ENCODE measurements at regions not wholly inside any gene's neighbourhood (a gene's known extent, or its start where the extent isn't known, plus 50 kb on each side); places are given as distances from the start of the nearest gene placed in this dataset.

DNA sequence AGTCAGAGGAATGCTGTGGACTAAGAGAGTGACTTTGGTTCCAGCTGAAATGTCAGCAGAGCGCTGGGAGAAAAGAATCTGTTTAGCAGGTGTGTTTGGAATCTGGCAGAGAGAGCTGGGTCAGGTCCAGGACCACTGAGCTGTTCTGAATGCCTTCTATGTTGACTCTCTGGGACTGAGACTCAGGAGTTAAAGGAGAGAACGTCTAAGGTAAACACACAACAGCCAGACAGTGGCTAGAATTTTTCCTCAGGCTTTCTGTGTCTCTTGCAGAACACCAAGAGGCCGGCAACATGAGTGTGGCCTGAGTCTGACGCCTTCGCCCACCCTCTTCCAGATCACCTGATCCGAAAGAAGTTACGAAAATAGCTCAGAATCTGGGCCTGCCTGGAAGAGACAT lies 107.2 kb upstream of the ZNF462 start:
- no peaks in the 10 kb centered on the region for H3K36me3 ChIP-seq (ENCODE audit: control insufficient read depth, insufficient read depth, low read length)
- no peaks in the 10 kb centered on the region for H3K27me3 Mint-ChIP-seq
- H3K36me3 Mint-ChIP-seq, result no peaks in the 10 kb centered on the region
- no peak overlapping the region for H3K4me3 Mint-ChIP-seq
- DNase-seq (no peak), ATAC-seq (ENCODE audit: low read depth in 2 of 2) (no peak)
- no peaks in the 10 kb centered on the region for H3K4me1 ChIP-seq (ENCODE audit: control insufficient read depth, insufficient read depth, low read length, poor library complexity, severe bottlenecking)
- H3K4me1 Mint-ChIP-seq, result no peaks in the 10 kb centered on the region
- no peak overlapping the region for H3K27ac Mint-ChIP-seq
- H3K4me3 ChIP-seq (ENCODE audit: low read depth, low read length), result no peak overlapping the region
- peaks cover 0 to 5% (median 2%) of the 10 kb centered on the region in 7 donors for H3K9me3 Mint-ChIP-seq
- no peaks in the 10 kb centered on the region for H3K27me3 ChIP-seq (ENCODE audit: control insufficient read depth, insufficient read depth, low read length)
- no peak overlapping the region for H3K27ac ChIP-seq (ENCODE audit: insufficient read depth, low read length, poor library complexity, severe bottlenecking)
- H3K9me3 ChIP-seq (ENCODE audit: control insufficient read depth in 2 of 2, low read length in 2 of 2), result no peaks in the 10 kb centered on the region

DNA sequence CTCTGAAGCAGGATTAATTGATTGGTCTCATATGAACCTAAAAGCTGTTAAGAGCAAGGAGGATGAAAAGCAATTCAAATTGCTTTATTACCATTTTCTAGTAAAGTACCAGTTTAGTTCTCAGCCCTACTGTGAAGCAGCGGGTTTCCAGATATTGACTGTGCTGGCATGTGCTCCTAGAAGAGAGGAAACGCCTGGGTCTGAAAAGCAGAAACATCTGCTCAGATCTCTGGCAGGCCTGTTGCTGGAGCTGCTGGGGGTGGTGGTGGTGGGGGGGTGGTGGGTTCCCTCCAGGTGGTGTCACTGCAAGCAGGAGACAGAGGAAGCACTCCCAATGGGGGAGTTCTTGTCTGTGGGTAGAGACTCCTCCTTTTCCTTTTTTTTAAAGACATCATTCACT lies 105.5 kb upstream of the ZNF462 start:
- Histone ChIP-seq H3K27ac (ENCODE audit: insufficient read depth, low read length, poor library complexity, severe bottlenecking) (no peak overlapping the region), H3K4me1 (ENCODE audit: control insufficient read depth, insufficient read depth, low read length, poor library complexity, severe bottlenecking) (no peaks in the 10 kb centered on the region), H3K27me3 (ENCODE audit: control insufficient read depth, insufficient read depth, low read length) (no peaks in the 10 kb centered on the region), H3K36me3 (ENCODE audit: control insufficient read depth, insufficient read depth, low read length) (no peaks in the 10 kb centered on the region), H3K4me3 (ENCODE audit: low read depth, low read length) (no peak overlapping the region), H3K9me3 (ENCODE audit: control insufficient read depth in 2 of 2, low read length in 2 of 2) (no peaks in the 10 kb centered on the region)
- no peak overlapping the region for H3K27ac Mint-ChIP-seq
- no peaks in the 10 kb centered on the region for H3K36me3 Mint-ChIP-seq
- peaks cover 0 to 6% (median 0%) of the 10 kb centered on the region in 7 donors for H3K9me3 Mint-ChIP-seq
- ATAC-seq (ENCODE audit: low read depth in 2 of 2) (no peak), DNase-seq (no peak)
- no peaks in the 10 kb centered on the region for H3K27me3 Mint-ChIP-seq
- no peaks in the 10 kb centered on the region for H3K4me1 Mint-ChIP-seq
- no peak overlapping the region for H3K4me3 Mint-ChIP-seq

DNA sequence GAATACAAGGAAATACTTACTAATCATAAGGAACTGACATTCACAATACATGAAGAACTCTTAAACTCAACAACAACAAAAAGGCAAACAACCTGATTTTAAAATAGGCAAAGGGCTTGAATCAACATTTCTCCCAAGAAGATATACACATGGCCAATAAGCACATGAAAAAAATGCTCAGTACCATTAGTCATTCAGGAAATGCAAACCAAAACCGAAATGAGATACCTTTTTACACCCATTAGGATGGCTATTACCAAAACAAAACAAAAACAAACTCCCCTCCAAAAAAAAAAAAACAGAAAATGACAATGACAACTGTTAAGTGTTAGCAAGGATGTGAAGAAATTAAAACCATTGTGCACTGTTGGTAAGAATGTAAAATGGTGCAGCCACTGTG lies 104.1 kb upstream of the ZNF462 start:
- no peak overlapping the region for H3K4me3 ChIP-seq (ENCODE audit: low read depth, low read length)
- no peak overlapping the region for H3K4me3 Mint-ChIP-seq
- DNase-seq (no peak), ATAC-seq (ENCODE audit: low read depth in 2 of 2) (no peak)
- H3K9me3 ChIP-seq (ENCODE audit: control insufficient read depth in 2 of 2, low read length in 2 of 2), result no peaks in the 10 kb centered on the region
- no peak overlapping the region for H3K27ac Mint-ChIP-seq
- H3K4me1 ChIP-seq (ENCODE audit: control insufficient read depth, insufficient read depth, low read length, poor library complexity, severe bottlenecking), result no peaks in the 10 kb centered on the region
- H3K4me1 Mint-ChIP-seq, result no peaks in the 10 kb centered on the region
- peaks cover 0 to 9% (median 3%) of the 10 kb centered on the region in 7 donors for H3K9me3 Mint-ChIP-seq
- no peaks in the 10 kb centered on the region for H3K36me3 Mint-ChIP-seq
- no peak overlapping the region for H3K27ac ChIP-seq (ENCODE audit: insufficient read depth, low read length, poor library complexity, severe bottlenecking)
- no peaks in the 10 kb centered on the region for H3K27me3 Mint-ChIP-seq
- no peaks in the 10 kb centered on the region for H3K36me3 ChIP-seq (ENCODE audit: control insufficient read depth, insufficient read depth, low read length)
- H3K27me3 ChIP-seq (ENCODE audit: control insufficient read depth, insufficient read depth, low read length), result no peaks in the 10 kb centered on the region

DNA sequence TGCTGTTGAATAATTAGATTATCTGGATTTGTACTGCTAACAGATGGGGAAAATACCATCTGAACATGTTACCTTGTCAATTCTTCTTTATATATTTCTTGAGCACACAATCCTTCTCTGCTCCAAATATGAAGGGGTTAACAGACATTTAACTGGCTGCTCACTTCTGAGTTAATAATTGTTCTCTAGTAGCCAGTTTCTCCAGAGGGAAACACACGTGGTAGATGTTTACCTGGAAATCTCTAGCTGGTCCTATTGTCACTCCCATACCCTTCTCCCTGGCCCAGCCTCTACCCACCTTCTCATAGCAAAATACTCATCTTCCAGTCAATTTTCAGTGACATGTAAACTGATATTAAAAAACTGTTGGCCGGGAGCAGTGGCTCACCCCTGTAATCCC lies 101.5 kb upstream of the ZNF462 start:
- peak overlapping the region in 1 of 3 donors; percentile 77 for H3K27ac Mint-ChIP-seq
- ATAC-seq (ENCODE audit: low read depth in 2 of 2) (no peak), DNase-seq (no peak)
- no peaks in the 10 kb centered on the region for H3K36me3 ChIP-seq (ENCODE audit: control insufficient read depth, insufficient read depth, low read length)
- H3K4me3 Mint-ChIP-seq, result no peak overlapping the region
- no peaks in the 10 kb centered on the region for H3K4me1 Mint-ChIP-seq
- H3K27ac ChIP-seq (ENCODE audit: insufficient read depth, low read length, poor library complexity, severe bottlenecking), result no peak overlapping the region
- H3K9me3 Mint-ChIP-seq, result peaks cover 0 to 8% (median 2%) of the 10 kb centered on the region in 7 donors
- no peaks in the 10 kb centered on the region for H3K9me3 ChIP-seq (ENCODE audit: control insufficient read depth in 2 of 2, low read length in 2 of 2)
- H3K4me1 ChIP-seq (ENCODE audit: control insufficient read depth, insufficient read depth, low read length, poor library complexity, severe bottlenecking), result no peaks in the 10 kb centered on the region
- no peaks in the 10 kb centered on the region for H3K36me3 Mint-ChIP-seq
- H3K27me3 Mint-ChIP-seq, result no peaks in the 10 kb centered on the region
- no peak overlapping the region for H3K4me3 ChIP-seq (ENCODE audit: low read depth, low read length)
- no peaks in the 10 kb centered on the region for H3K27me3 ChIP-seq (ENCODE audit: control insufficient read depth, insufficient read depth, low read length)

DNA sequence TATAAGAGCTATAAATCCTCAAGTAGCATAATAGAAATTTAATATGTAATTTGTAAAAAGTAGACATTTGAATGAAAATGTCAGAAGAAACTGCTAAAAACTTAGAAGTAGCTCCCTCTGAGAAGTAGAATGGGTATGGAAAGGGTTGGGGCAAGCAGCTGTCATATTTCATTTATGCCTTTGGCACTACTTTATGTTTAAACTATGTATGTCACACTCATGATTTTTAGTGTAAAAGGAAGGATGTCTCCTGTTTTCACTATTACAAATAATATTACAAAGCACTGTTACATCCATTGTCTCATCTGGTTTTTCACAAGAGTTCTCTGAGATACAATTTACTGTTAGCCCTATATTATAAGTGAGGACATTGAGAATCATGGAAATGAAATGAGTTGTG lies 96.3 kb upstream of the ZNF462 start:
- Histone ChIP-seq H3K4me1 (ENCODE audit: control insufficient read depth, insufficient read depth, low read length, poor library complexity, severe bottlenecking) (no peaks in the 10 kb centered on the region), H3K9me3 (ENCODE audit: control insufficient read depth in 2 of 2, low read length in 2 of 2) (no peaks in the 10 kb centered on the region)
- ATAC-seq (ENCODE audit: low read depth in 2 of 2), result no peak

DNA sequence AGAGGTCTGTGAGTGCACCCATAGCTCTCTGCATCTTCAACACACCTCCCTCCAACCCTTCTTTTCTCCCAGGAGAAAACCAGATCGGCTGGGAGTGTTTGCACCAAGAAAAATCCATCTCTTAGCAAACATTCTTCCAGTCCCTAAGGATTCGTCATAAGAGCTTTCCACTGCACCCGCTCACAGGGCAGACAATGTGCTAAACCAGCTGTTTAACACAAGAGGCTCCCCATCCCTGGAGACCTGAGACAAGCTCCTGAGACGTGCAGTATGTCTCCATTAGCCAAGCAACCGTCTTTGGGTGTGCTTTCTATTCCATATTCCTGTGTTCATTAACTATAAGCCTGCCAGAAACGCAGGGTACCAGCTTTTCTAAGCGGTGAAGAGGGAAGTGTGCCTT lies 93.6 kb upstream of the ZNF462 start:
- ATAC-seq (ENCODE audit: low read depth in 2 of 2) (no peak), DNase-seq (no peak)
- H3K27ac Mint-ChIP-seq, result no peak overlapping the region
- no peaks in the 10 kb centered on the region for H3K4me1 ChIP-seq (ENCODE audit: control insufficient read depth, insufficient read depth, low read length, poor library complexity, severe bottlenecking)
- no peaks in the 10 kb centered on the region for H3K4me1 Mint-ChIP-seq
- no peak overlapping the region for H3K4me3 Mint-ChIP-seq
- no peaks in the 10 kb centered on the region for H3K36me3 Mint-ChIP-seq
- H3K4me3 ChIP-seq (ENCODE audit: low read depth, low read length), result no peak overlapping the region
- H3K27me3 Mint-ChIP-seq, result no peaks in the 10 kb centered on the region
- H3K9me3 Mint-ChIP-seq, result peaks cover 0 to 9% (median 2%) of the 10 kb centered on the region in 7 donors
- H3K9me3 ChIP-seq (ENCODE audit: control insufficient read depth in 2 of 2, low read length in 2 of 2), result no peaks in the 10 kb centered on the region
- no peaks in the 10 kb centered on the region for H3K27me3 ChIP-seq (ENCODE audit: control insufficient read depth, insufficient read depth, low read length)
- no peaks in the 10 kb centered on the region for H3K36me3 ChIP-seq (ENCODE audit: control insufficient read depth, insufficient read depth, low read length)
- H3K27ac ChIP-seq (ENCODE audit: insufficient read depth, low read length, poor library complexity, severe bottlenecking), result no peak overlapping the region

More for the DNA sequence above, 96.3 kb upstream of the ZNF462 start:
- H3K4me3 ChIP-seq (ENCODE audit: low read depth, low read length), result no peak overlapping the region
- Mint-ChIP-seq H3K9me3 (peaks cover 0 to 8% (median 3%) of the 10 kb centered on the region in 7 donors), H3K27ac (no peak overlapping the region), H3K36me3 (no peaks in the 10 kb centered on the region), H3K4me1 (no peaks in the 10 kb centered on the region), H3K4me3 (no peak overlapping the region), H3K27me3 (no peaks in the 10 kb centered on the region)
- no peak overlapping the region for H3K27ac ChIP-seq (ENCODE audit: insufficient read depth, low read length, poor library complexity, severe bottlenecking)
- H3K27me3 ChIP-seq (ENCODE audit: control insufficient read depth, insufficient read depth, low read length), result no peaks in the 10 kb centered on the region
- H3K36me3 ChIP-seq (ENCODE audit: control insufficient read depth, insufficient read depth, low read length), result no peaks in the 10 kb centered on the region
- DNase-seq, result no peak

DNA sequence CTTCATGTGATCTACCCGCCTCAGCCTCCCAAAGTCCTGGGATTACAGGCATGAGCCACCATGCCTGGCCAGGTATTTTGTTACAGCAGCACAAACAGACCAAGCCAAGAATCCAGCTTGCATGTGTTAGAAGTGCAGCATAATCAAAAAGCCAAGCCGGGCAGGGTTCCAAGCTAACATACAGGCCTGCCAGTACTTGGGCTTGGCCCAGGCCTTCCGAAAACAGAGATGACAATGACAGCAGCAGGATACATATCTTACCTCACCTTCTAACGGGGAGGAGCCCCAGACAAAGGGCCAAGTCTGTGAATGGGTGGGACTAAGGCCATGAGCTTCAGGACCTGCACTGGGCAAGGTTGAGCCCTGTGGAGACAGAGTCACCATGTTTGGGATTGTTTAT lies 91.4 kb upstream of the ZNF462 start:
- H3K27ac Mint-ChIP-seq, result no peak overlapping the region
- no peaks in the 10 kb centered on the region for H3K4me1 ChIP-seq (ENCODE audit: control insufficient read depth, insufficient read depth, low read length, poor library complexity, severe bottlenecking)
- no peak overlapping the region for H3K27ac ChIP-seq (ENCODE audit: insufficient read depth, low read length, poor library complexity, severe bottlenecking)
- H3K4me3 Mint-ChIP-seq, result no peak overlapping the region
- H3K27me3 ChIP-seq (ENCODE audit: control insufficient read depth, insufficient read depth, low read length), result no peaks in the 10 kb centered on the region
- no peaks in the 10 kb centered on the region for H3K36me3 ChIP-seq (ENCODE audit: control insufficient read depth, insufficient read depth, low read length)
- no peaks in the 10 kb centered on the region for H3K36me3 Mint-ChIP-seq
- H3K27me3 Mint-ChIP-seq, result no peaks in the 10 kb centered on the region
- H3K4me1 Mint-ChIP-seq, result no peaks in the 10 kb centered on the region
- H3K9me3 Mint-ChIP-seq, result peaks cover 0 to 9% (median 0%) of the 10 kb centered on the region in 7 donors
- ATAC-seq (ENCODE audit: low read depth in 2 of 2), result no peak
- DNase-seq, result no peak
- H3K9me3 ChIP-seq (ENCODE audit: control insufficient read depth in 2 of 2, low read length in 2 of 2), result no peaks in the 10 kb centered on the region
- H3K4me3 ChIP-seq (ENCODE audit: low read depth, low read length), result no peak overlapping the region

DNA sequence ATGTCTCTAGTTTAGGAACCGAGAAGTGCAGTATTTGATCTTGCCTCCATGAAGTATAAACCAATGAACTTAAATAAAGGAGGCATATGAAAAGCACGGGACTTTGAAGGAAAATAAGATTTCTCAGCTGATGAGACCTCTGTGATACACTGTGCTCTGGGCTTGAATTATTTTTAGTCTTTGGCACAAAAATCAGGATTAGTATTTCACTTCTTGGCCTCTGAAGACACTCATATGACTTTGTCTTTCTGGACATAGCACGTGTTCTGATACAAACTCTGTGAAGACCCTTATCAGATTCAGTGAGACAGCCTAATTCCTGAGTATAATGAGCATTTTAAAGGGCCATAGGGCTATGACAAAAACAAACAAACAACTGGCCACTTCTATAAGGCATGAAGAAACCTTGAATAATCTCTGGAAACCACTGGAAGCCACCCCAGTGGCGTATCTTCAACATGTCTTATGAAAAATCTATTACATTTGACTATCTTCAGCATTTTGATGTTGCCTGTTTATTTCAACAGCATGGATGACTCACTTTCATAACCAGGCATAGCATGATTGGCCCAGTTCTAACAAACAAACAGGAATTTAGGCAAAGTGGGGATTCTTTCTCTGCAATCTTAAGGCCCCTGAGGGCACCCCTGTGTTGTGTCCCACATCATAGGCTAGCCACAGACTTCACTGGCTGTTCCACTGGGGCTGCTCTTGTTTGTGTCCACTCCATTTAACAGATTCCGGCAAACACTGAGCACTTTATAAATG lies 90.3 kb upstream of the ZNF462 start:
- Histone ChIP-seq H3K4me1 (ENCODE audit: control insufficient read depth, insufficient read depth, low read length, poor library complexity, severe bottlenecking) (no peaks in the 10 kb centered on the region), H3K4me3 (ENCODE audit: low read depth, low read length) (no peak overlapping the region), H3K27me3 (ENCODE audit: control insufficient read depth, insufficient read depth, low read length) (no peaks in the 10 kb centered on the region), H3K27ac (ENCODE audit: insufficient read depth, low read length, poor library complexity, severe bottlenecking) (no peak overlapping the region), H3K36me3 (ENCODE audit: control insufficient read depth, insufficient read depth, low read length) (no peaks in the 10 kb centered on the region), H3K9me3 (ENCODE audit: control insufficient read depth in 2 of 2, low read length in 2 of 2) (no peaks in the 10 kb centered on the region)
- peaks cover 4% of the 10 kb centered on the region for H3K27me3 Mint-ChIP-seq
- H3K27ac Mint-ChIP-seq, result no peak overlapping the region
- H3K4me3 Mint-ChIP-seq, result no peak overlapping the region
- DNase-seq, result no peak
- no peaks in the 10 kb centered on the region for H3K36me3 Mint-ChIP-seq
- no peak for ATAC-seq (ENCODE audit: low read depth in 2 of 2)
- H3K4me1 Mint-ChIP-seq, result no peaks in the 10 kb centered on the region
- peaks cover 0 to 9% (median 2%) of the 10 kb centered on the region in 7 donors for H3K9me3 Mint-ChIP-seq
